A673 (cell line): ENCODE measurements at regions not wholly inside any gene's neighbourhood (a gene's known extent, or its start where the extent isn't known, plus 50 kb on each side); places are given as distances from the start of the nearest gene placed in this dataset.

Source experiments
- CTCF ChIP-seq: fragments of 300-800, 200-600 bp; sonication (generic); conservative IDR thresholded peaks from 2 replicates; pipeline ENCODE4 v1.5.1; 2017; ENCODE audit warnings: low read depth, mild to moderate bottlenecking, antibody characterized with exemption, low read length, moderate library complexity, mixed read lengths
- EZH2 ChIP-seq: fragments of 200-600 bp; sonication (generic); IDR thresholded peaks from 2 replicates; pipeline ENCODE4 v1.6.1; 2017; ENCODE audit warnings: borderline replicate concordance, low read depth, mild to moderate bottlenecking, mixed read lengths, antibody characterized with exemption, low read length; ENCODE audit not compliant: poor library complexity, severe bottlenecking

DNA sequence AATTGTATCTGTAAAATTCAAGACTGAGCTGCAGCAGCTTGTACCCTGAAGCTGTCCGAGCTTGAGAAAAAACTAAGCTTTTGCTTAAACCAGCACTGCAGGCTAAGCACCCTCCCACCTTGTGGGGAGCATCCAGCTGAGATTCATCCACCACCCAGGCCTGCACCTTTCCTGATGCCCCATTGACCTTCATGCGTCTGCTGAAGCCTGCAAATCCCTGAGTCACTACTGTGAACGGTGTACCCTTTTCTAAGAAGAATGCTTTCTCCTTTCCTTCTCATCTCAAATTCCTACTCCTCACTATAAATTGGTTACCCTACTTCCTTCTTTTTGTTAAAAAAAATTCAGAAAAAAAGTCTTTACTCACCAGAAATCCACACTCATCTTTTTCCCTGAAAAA, 90.9 kb upstream of the RGS18 start:
- no peak for TF ChIP-seq CTCF
- no peak for TF ChIP-seq EZH2
